Epithelial cell of proximal tubule (primary cell): ENCODE measurements at regions not wholly inside any gene's neighbourhood (a gene's known extent, or its start where the extent isn't known, plus 50 kb on each side); places are given as distances from the start of the nearest gene placed in this dataset.
"Not testable (repeated sequence)": the region's sequence is repeated elsewhere in the genome, so short reads cannot be mapped to it uniquely, and the experiment has no call there.

Experiments
- DNase-seq: peaks from one replicate; pipeline ENCODE4 v3.0.0-alpha.2; 2011; ENCODE audit warnings: low read depth
- H3K4me3 ChIP-seq: 2 replicates; pipeline ENCODE4 v1.5.1; 2011; ENCODE audit warnings: low read depth, mild to moderate bottlenecking, low read length
- CTCF ChIP-seq: conservative IDR thresholded peaks from 2 replicates; pipeline ENCODE4 v1.5.1; 2012; ENCODE audit warnings: low read depth, mild to moderate bottlenecking, low read length

- not testable (repeated sequence) for DNase-seq
Observed at GRCh38 chr4:17436047-17436749, 75.7 kb downstream of the QDPR start.

GRCh38 chr4:17433827-17434226 is 78.1 kb downstream of the QDPR start:
- TF ChIP-seq CTCF: no peak
- no peak overlapping the region for H3K4me3 ChIP-seq
- DNase-seq: no peak

More at GRCh38 chr4:17436047-17436749, 75.7 kb downstream of the QDPR start:
- not testable (repeated sequence) for H3K4me3 ChIP-seq

GRCh38 chr4:17427991-17428390 is 83.9 kb downstream of the QDPR start:
- no peak for TF ChIP-seq CTCF
- no peak overlapping the region for H3K4me3 ChIP-seq
- DNase-seq: no peak

GRCh38 chr4:17426222-17426621 is 85.7 kb downstream of the QDPR start:
- no peak for TF ChIP-seq CTCF
- no peak for DNase-seq

GRCh38 chr4:17418010-17418409 is 93.9 kb downstream of the QDPR start:
- TF ChIP-seq CTCF: no peak
- DNase-seq: no peak
- H3K4me3 ChIP-seq: no peak overlapping the region

More at GRCh38 chr4:17426222-17426621, 85.7 kb downstream of the QDPR start:
- H3K4me3 ChIP-seq: no peak overlapping the region

- TF ChIP-seq CTCF: no peak
- DNase-seq: no peak
- H3K4me3 ChIP-seq: no peak overlapping the region
Observed at GRCh38 chr4:17414392-17414791, 97.5 kb downstream of the QDPR start.

GRCh38 chr4:17400686-17401085 is 111.2 kb downstream of the QDPR start:
- DNase-seq: no peak
- no peak for TF ChIP-seq CTCF
- no peak overlapping the region for H3K4me3 ChIP-seq
